ENCODE measurements at regions not wholly inside any gene's neighbourhood (a gene's known extent, or its start where the extent isn't known, plus 50 kb on each side); places are given as distances from the start of the nearest gene placed in this dataset.

DNA sequence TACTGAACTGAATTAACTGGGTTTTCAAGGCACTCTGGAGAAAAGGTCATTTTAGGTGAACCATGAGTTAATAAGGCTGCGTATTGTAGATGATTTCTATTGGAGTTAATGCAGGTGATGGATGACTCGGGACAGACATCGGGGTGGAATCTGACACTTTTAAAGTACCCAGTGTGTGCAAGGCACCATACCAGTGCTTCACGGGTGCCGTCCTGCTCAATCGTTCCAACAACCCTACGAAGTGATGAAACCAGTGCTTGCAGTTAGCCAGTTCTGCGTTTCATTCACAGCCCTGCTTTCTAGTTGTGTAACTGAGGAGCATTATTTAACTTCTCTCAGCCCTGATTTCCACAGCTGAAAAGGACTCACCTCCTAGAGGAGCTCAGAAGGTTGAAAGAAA lies 216.5 kb downstream of the BARX2 start:
- TF ChIP-seq, protein P1, sequence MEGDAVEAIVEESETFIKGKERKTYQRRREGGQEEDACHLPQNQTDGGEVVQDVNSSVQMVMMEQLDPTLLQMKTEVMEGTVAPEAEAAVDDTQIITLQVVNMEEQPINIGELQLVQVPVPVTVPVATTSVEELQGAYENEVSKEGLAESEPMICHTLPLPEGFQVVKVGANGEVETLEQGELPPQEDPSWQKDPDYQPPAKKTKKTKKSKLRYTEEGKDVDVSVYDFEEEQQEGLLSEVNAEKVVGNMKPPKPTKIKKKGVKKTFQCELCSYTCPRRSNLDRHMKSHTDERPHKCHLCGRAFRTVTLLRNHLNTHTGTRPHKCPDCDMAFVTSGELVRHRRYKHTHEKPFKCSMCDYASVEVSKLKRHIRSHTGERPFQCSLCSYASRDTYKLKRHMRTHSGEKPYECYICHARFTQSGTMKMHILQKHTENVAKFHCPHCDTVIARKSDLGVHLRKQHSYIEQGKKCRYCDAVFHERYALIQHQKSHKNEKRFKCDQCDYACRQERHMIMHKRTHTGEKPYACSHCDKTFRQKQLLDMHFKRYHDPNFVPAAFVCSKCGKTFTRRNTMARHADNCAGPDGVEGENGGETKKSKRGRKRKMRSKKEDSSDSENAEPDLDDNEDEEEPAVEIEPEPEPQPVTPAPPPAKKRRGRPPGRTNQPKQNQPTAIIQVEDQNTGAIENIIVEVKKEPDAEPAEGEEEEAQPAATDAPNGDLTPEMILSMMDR (IDR thresholded peaks at IDR 0.05), result no peak
- TF ChIP-seq EP300 (IDR thresholded peaks at IDR 0.05), result no peak
- no peak for TF ChIP-seq POLR2AphosphoS5 (IDR thresholded peaks at IDR 0.05)
- no peak for TF ChIP-seq POLR2A (IDR thresholded peaks at IDR 0.05)
